NOMO-1 treated with dmso at 0.1 percent for 144 hours (cell line): ENCODE measurements at regions not wholly inside any gene's neighbourhood (a gene's known extent, or its start where the extent isn't known, plus 50 kb on each side); places are given as distances from the start of the nearest gene placed in this dataset.
"Not testable (repeated sequence)": the region's sequence is repeated elsewhere in the genome, so short reads cannot be mapped to it uniquely, and the experiment has no call there.

ENCODE experiments used
- DNase-seq: peaks from one replicate; lab custom pipeline; 2025; ENCODE audit not compliant: unreplicated experiment; lab: John Stamatoyannopoulos, UW

DNA sequence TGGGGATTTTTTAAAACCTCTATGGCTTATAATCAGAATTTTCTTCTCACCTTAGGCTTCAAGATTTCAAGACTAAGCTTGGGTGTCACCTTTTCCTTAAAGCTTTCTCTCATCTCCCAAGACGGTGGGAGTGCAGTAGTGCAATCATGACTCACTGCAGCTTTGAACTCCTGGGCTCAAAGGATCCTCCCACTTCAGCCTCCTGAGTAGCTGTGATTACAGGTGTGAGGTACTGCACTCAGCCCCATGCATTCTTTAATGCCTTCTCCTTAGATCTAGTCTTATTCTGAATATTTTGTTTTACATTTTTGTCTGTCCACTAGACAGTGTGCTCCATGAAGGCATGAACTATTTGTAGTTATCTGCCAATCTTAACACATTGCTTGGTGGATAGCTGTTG is 55.7 kb upstream of the FAT3 start:
- DNase-seq: no peak

DNA sequence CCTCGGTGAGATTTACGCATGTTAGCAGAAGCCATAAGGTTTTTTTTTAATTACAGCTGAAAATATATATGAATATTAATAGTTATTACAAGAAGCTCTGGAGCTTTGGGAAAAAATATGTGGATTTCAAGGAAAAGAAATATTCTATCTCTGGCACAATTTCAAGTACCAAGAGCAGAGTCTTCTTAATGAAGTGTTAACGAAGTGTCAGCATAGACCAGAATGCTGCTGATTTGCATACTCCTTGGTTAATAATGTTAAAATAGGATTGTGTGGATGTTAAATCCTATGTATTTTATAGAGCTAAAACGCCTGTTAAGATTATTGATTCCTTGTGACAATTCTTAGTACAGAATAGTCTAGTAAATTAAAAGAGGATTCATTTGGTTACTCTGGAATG is 57.0 kb upstream of the FAT3 start:
- no peak for DNase-seq

DNA sequence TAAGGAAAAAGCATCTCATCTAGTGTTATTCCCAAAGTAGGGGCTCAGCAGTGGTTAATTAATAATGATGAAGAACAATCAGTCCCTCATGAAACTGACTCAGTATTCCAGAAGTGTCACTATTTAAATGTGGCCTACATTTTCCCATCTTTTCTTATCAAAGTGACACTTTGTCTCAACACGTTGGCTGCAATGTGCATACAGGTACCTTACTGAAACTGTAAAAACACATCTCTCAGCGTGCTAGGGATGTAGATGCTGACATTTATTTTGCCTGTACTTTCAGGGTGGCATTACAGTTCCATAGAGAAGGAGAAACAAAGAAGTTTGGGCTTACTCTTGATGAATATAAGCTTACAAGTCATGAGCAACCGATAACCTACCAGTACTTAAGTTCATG is 58.3 kb upstream of the FAT3 start:
- DNase-seq: no peak

DNA sequence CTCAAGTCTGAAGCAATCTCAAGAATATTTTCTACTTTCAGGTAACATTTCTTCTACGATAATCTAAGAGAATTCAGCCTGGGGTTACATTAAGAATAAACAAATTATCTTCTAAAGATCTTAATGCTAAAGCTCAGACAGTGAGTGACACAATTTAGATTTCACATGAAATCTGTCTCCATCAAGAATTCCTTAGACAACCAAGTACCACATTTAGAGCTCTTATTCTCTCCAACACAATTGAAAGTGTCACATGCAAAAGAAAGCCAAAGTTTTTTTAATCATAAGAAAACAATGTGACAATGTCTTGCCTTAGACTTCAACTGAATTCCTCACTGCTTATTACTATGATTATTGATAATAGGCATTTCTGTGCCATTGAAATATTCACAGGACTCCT is 60.7 kb upstream of the FAT3 start:
- no peak for DNase-seq

DNA sequence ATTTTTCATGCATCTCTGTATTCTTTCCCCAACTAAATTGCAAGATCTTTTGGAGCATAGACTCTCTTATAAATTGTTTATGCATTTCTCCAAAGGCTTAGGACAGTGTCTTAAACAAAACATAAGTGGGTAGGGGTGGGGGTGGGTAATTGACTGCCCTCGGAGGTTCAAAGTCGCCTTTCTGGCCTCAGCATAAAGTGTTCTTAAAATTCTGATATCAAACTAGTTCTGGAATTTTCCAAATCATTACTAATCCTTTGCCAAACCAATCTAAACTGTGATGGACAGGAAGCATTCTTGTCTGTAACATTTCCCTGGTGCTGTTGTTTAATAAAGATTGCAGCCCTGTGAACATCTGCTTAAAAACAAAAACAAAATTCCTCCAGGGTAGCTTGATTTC is 61.8 kb upstream of the FAT3 start:
- DNase-seq: no peak

DNA sequence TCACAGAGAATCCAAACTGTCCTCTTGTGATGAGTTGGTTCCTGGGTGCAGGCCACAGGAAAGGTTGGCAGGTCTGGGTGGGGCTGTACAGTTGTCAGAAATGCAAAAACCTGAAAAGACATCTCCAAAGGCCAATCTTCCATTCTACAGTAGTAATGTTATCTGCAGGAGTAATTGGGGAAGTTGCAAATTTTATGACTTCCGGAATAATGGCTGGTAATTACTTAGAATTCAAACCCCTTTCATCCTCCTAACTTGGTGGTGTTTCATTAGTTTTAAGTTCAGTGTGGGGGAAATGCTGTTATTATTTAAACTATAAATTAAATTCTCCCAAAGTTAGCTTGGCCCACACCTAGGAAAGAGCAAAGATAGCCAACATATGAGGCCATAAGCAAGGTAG is 64.7 kb upstream of the FAT3 start:
- DNase-seq: no peak

DNA sequence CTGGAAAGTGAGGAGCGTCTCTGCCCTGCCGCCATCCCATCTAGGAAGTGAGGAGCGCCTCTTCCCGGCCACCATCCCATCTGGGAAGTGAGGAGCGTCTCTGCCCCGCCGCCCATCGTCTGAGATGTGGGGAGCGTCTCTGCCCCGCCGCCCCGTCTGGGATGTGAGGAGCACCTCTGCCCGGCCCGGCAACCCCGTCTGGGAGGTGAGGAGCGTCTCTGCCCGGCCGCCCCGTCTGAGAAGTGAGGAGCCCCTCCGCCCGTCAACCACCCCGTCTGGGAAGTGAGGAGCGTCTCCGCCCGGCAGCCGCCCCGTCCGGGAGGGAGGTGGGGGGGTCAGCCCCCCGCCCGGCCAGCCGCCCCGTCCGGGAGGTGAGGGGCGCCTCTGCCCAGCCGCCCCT is 67.2 kb upstream of the FAT3 start:
- DNase-seq: not testable (repeated sequence)

DNA sequence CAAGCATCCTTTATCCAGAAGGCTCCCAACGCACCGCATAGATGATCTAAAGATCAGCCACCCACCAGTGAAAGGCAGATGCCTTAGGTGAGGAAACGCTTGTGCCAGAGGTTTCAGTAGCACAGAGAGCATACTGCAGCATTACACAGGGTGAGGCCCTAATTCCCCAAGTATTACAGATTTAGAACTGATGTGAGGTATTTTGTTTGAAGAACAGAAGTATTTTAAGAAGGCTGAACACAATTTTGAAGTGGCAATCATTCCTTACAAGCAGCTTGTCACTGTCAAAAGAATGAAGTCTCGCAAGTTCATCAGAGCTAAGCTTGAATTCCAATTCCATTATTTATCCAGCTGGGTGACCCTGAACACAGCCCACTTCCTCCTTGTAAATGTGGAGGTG is 70.0 kb upstream of the FAT3 start:
- DNase-seq: no peak

DNA sequence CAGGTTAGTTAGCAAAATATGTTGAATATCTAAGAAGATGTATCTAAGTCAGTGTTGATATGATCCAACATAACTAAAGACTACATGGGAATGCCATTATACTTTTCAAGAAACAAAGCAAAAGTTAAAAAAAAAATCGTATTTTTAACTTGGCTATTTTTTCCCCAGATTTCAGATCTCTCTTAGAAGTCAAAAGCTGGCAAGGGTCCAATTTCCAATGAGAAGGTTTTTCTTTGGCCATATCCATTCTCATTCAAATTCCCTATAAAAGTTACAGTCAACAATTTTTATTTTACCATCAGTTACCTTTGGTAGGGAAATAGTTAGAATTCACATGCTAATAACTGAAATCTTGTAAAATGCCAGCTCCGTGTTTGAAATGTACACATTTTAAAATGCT is 70.5 kb upstream of the FAT3 start:
- no peak for DNase-seq

DNA sequence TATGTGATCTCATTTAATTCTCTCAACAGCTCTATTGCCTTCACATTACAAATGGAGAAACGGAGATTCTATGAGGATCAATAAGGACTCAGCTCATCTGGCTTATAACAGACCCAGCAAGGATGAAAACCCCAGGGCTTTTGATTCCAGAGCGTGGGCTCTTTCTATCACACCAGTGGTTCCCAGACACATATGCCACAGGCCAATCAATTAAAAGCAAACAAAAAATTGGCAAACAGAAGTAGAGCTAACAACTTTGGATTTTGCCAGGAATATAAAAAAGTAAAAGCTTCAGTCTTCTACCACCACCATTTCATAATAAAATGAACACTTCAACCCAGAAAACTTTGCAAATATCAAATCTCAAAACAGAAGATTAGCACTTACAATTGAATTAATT is 71.1 kb upstream of the FAT3 start:
- no peak for DNase-seq

DNA sequence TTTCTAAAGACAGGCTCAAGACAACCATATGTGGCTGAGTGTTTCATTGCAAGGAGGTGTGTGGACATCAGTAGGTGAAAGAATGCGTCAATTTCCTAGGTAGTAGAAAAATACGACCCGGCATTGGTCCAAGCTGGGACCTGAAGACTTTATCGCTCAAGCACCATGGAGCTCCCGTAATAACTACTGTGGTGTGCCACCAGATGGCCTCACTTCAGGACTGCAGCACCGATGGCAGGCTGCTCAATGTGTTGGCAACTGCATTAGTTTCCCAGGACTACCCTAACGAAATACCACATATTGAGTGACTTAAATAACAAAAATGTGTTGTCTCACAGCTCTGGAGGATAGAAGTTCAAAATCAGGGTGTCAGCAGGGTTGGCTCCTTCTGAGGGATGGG is 72.4 kb upstream of the FAT3 start:
- DNase-seq: no peak

DNA sequence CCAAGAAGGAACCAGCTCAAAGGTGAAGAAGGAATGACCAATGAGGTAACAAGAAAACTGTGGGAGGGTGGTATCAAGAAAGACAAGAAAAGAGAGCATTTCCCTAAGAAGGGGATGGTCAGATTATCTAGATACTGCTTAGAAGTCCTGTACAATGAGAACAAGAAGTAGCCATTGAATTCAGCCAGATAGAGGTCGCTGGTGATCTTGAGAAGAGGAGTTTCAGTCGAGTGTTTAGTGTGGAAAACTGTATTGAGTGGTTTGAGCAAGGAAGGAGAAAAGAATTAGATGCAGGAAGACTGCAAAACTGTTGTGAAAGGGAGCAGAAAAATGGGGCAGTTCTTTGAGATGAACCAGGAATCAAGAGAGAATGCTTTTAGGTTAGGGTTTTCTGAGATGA is 74.6 kb upstream of the FAT3 start:
- no peak for DNase-seq

DNA sequence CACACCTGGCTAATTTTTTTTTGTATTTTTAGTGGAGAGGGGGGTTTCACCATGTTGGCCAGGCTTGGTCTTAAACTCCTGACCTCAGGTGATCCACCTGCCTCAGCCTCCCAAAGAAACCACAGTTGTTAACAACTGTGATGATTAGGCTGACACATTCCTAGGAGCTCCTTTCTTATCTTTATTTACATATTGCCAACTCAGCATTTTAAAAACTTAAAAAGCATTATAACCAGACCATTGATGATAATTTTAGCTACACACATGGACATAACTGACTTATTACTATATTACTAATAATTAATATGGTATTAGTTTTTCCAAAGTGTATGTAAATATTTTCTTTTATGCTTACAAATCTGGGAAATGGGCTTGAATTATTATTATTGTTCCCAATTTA is 82.9 kb upstream of the FAT3 start:
- no peak for DNase-seq

DNA sequence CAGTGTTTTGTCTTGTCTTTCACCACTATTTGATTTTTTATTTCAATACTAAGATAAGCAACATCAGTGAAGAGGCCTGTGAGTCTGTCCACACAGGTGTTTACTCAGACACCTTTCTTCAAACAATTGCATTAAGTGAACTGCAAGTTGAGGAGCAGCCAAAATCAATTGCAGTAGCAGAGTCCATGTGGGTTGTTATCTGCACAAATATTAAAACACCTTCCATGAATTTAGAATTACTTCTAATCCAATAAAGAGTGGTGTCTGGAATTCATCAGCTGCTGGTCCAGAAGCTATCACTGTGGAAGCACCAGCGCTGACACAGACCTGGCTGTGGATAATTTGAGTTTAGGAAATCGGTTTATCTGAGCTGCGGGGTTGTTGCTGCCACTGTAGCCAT is 83.5 kb upstream of the FAT3 start:
- DNase-seq: no peak

DNA sequence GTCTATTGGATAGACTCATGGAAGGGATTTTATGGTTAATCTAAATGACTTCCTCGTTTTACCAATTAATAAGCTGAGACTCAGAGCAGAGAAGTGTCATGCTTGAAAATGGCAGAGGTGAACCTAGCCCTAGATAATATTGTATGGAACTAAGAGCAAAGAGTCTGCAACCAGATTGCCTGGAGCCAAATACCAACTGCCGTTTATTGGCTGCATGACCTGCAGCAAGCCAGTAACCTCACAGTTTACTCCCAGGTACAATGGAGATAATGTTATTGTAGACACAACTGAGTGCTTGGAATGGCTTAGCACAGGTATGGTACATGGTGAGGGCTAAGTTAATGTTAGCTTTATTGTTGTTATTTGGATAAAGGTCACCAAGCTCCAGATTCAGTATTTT is 84.6 kb upstream of the FAT3 start:
- no peak for DNase-seq

DNA sequence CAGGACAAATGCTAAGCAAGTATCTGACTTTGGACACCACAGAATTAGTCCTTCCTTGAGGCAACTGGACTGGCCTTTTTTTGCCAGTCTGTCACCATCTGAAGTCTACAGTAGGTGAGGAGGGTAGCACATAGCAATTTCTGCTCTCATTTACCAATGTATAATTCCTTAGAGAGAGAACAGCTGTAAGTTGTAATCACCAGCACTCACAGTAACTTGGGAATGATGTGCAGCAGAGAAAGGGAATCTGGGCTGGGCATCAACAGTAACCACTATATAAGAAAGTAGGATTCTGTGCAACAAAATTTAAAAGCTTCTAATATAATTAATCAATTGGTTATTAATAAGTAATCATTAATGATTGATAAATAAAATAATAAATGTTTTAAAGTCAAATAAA is 86.3 kb upstream of the FAT3 start:
- no peak for DNase-seq

DNA sequence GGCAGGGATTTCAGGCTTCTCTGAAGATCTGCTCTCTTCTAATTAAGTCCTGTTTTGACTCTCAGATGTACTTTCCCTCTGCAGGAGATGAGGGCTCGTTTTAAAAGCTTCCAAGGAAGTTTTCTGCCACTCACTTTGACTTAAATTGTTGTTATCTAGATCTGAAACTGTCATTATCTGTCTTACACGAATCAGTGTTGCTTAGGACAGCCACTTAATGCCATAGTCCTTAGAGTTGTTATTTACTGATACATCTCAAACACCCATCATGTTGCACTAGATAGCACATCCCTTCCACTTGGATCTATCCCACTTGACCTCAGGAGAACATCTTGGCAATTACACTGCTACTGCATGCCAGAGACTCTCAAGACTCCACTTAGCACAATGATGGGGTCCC is 86.9 kb upstream of the FAT3 start:
- no peak for DNase-seq

DNA sequence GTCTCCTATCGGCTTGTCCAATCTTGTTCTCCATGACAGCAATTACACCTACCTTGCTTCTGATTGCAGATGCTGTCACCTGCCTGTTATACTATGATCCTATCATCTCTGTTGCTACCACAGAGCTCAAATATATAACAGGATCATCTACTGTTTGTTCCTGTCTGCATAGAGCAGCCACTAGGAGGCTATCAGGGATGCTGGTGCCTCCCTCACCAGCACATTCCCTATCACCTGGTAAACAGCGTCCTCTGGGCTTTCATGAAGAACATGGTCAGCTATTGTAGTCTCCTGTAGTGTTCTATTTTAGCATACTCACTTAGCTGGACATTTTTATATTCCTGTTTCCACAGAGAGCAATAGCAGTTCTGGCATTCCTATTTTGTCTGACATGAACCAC is 87.8 kb upstream of the FAT3 start:
- DNase-seq: no peak

DNA sequence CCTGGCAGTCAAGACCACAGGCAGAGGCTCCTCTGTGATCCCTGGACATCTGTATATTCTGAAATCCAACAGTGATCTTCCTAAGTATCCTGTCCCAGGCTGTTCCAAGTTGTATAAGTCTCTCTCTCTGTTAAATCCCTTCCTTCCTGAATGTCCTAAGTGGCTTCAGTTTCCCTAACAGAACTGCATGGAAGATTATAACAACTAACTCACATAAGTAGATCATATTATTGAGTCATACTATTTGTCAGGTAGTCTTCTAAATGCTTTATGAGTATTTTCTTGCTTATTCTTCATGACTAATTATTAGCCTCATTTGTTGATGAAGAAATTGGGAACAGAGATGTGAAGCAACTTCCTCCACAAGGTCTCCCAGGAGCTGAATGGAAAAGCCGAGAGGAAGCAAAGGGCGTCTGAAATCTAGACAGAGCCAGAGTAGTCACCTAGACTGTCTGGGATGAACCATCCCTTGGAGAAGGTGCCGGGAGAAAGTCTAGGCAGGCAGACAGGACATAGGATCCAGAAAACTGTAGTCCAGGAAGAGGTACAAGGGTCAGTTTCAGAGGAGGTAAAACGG is 93.2 kb upstream of the FAT3 start:
- no peak for DNase-seq

DNA sequence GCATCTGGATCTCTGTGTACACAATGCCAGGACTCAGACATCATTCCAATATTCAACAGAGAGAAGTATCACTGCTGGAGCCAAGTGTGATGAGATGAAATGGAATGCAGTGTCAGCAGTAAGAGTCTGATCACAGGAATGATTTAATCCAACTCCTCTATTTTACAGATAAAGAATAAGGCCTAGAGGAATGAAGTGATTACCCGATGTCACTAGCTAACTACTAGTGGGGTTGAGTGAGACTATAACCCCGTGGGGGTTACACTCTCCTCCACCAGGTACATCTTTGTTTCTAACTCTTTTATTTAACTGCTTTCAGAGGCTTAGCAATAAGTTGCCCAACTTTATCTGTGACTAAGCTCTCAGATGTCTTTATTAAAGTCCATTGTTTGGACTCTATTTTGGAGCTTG is 94.2 kb upstream of the FAT3 start:
- no peak for DNase-seq

DNA sequence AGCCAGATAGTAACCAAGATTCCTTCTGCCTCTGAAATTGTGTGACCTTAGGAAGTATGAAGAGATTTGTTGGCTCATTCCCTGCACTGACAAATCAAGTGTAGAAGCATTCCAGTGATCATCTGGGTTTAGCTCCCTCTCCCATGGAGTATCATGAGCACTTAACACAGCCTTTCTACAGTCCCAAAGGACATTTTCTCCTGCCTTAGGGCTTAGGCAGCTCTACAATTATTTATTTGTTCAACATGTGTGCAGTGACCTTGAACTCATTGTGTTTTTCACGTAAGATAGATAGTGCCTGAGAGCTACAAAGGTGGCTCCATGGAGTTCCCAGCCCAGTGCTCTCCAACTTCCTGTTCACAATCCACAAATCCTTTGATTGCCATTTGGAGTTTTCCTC is 94.8 kb upstream of the FAT3 start:
- DNase-seq: no peak

DNA sequence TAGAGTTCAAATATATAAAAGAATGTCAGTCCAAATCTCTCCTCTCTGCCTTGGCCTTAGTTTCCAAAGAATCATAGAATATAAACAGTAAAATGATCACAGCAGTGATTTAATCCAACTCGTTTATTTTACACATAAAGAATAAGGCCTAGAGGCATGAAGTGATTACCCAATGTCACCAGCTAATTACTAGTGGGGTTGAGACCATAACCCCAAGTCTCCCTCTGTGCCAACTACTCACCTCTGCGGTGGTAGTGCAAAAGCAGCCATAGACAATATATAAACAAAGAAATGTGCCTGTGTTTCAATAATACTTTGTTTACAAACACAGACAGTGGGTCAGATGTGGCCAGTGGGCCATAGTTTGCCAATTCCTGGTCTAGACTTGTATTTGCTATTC is 96.6 kb upstream of the FAT3 start:
- no peak for DNase-seq

DNA sequence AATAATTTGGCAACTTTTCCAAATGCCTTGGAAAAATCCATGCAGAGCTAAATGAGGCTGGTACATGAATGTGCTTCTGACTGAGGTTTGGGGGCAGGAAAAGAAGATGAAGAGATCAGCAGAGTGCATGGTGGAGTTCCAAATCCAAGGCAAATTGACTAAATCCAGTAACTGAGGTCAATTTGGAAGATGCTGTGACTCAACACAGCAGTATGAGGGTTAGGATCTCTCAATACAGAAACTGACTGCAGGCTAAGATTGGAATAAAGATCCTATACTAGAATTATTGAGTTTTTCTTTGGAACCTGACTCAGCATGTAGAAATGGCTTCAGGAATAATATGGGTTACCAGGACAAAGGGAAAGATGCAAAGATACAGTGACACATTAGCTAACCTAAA is 99.3 kb upstream of the FAT3 start:
- DNase-seq: no peak

DNA sequence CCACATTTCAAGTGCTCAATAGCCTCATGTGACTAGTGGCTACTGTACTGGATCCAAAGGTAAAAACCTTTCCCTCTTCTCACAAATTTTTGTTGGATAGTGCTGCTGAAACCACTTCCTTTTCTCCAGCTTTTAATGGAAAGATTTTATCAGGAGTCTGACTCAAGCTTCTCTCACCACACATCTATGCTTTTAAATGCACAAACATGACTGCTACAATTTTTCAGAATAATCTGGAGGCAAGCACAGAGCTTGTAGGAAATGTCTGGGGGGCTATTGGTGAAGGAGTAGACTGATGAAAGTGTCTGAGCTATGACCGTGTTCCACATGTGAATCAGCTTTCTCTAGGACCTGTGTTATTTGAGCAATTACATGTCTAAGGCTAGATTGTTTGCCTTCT is 101.1 kb upstream of the FAT3 start:
- DNase-seq: no peak
